Caco-2 (cell line): ENCODE measurements at regions not wholly inside any gene's neighbourhood (a gene's known extent, or its start where the extent isn't known, plus 50 kb on each side); places are given as distances from the start of the nearest gene placed in this dataset.

Source experiments
- BruUV-seq: library from RNA; stranded (reverse); fragments of 400-500 nt; replicated peaks from 2 replicates; lab custom pipeline; 2021; lab: Mats Ljungman, UMichigan
- CTCF ChIA-PET: fragments of 300-600 bp; sonication (Branson Sonifier 250); formaldehyde crosslinking; loops from one replicate; lab custom pipeline; 2022; ENCODE audit warnings: antibody characterized with exemption; lab: Charles Lee
- POLR2A ChIA-PET: fragments of 300-600 bp; sonication (Branson Sonifier 250); formaldehyde crosslinking; loops from one replicate; lab custom pipeline; 2022; ENCODE audit warnings: antibody characterized with exemption; lab: Charles Lee
- DNase-seq, 2 experiments: peaks; one replicate each; pipeline versions ENCODE4 v3.0.0 to v3.0.0-alpha.2; 2020 to 2022
- H3K27me3 ChIP-seq: replicated peaks from 2 replicates; pipeline ENCODE4 v1.6.0; 2011; ENCODE audit warnings: low read length; ENCODE audit not compliant: control insufficient read depth, insufficient read depth
- H3K36me3 ChIP-seq: 2 replicates; pipeline ENCODE4 v1.5.1; 2011; ENCODE audit warnings: low read length; ENCODE audit not compliant: control insufficient read depth, insufficient read depth
- H3K4me1 ChIP-seq: fragments of 250-450 bp; sonication (Bioruptor Pico); 2 replicates; pipeline ENCODE4 v1.5.1; 2020; ENCODE audit warnings: mild to moderate bottlenecking
- H3K4me3 ChIP-seq: 2 replicates; pipeline ENCODE4 v1.5.1; 2011; ENCODE audit warnings: low read depth, mild to moderate bottlenecking, control low read depth, low read length
- H3K9me3 ChIP-seq: fragments of 250-450 bp; sonication (Bioruptor Pico); 2 replicates; pipeline ENCODE4 v1.5.1; 2020; ENCODE audit warnings: mild to moderate bottlenecking, moderate library complexity
- H3K27ac Mint-ChIP-seq: one replicate; pipeline ENCODE4 v1.8.0; 2022; ENCODE audit warnings: mixed read lengths; ENCODE audit not compliant: unreplicated experiment
- H3K27me3 Mint-ChIP-seq: one replicate; pipeline ENCODE4 v1.8.0; 2022; ENCODE audit warnings: mixed read lengths; ENCODE audit not compliant: insufficient read depth, unreplicated experiment
- H3K36me3 Mint-ChIP-seq: one replicate; pipeline ENCODE4 v1.8.0; 2022; ENCODE audit warnings: mild to moderate bottlenecking, mixed read lengths; ENCODE audit not compliant: insufficient read depth, unreplicated experiment
- H3K4me1 Mint-ChIP-seq: one replicate; pipeline ENCODE4 v1.8.0; 2022; ENCODE audit warnings: low read depth, mixed read lengths; ENCODE audit not compliant: unreplicated experiment
- H3K4me3 Mint-ChIP-seq: one replicate; pipeline ENCODE4 v1.8.0; 2022; ENCODE audit warnings: mild to moderate bottlenecking, moderate library complexity, mixed read lengths; ENCODE audit not compliant: unreplicated experiment
- H3K9me3 Mint-ChIP-seq: one replicate; pipeline ENCODE4 v1.8.0; 2022; ENCODE audit warnings: mixed read lengths; ENCODE audit not compliant: unreplicated experiment
- intact Hi-C: fragments of 100-400 bp; cut with micrococcal nuclease; formaldehyde crosslinking; loops from one replicate; pipeline ENCODE4 v1.10.0; 2022; ENCODE audit not compliant: unreplicated experiment
- TF ChIP-seq, protein P1 (sequence below), 2 experiments: fragments of 200-600 bp in 1 of 2; IDR thresholded peaks; 1 replicate in 1 of 2; 2 replicates in 1 of 2; pipeline versions ENCODE4 v1.5.1 to v1.8.0; 2011 to 2022; ENCODE audit warnings: antibody characterized with exemption in 1 of 2, control low read depth in 1 of 2, inconsistent platforms in 1 of 2, low read depth in 1 of 2, low read length in 1 of 2, mild to moderate bottlenecking in 1 of 2, moderate library complexity in 1 of 2; ENCODE audit not compliant: insufficient read depth in 1 of 2, severe bottlenecking in 1 of 2, unreplicated experiment in 1 of 2

DNA sequence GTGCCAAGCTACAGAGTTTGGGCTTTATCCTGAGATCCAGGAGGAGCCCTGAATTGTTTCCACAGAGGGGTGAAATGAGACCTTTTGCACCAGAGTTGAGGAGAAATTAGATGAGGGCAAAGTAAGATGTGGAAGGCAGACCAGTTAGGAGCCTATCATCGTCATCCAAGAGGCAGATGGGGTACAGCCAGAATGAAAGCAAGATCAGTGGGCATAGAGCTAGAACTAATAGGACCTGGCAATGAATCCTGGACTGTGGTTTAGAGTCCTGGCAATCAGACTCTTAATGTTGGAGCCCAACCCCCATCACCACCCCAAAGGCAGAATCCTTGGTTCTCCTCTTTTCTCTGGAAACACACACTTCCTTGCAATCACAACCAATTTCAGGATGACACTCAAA, 166.6 kb upstream of the HMGA2 start:
- no TSS peak for BruUV-seq
- ChIA-PET CTCF (no interaction called here), POLR2A (no interaction called here)
- Mint-ChIP-seq H3K27ac (no peak overlapping the region), H3K4me3 (no peak overlapping the region), H3K36me3 (no peaks in the 10 kb centered on the region), H3K9me3 (no peaks in the 10 kb centered on the region), H3K27me3 (peaks cover 3% of the 10 kb centered on the region), H3K4me1 (no peaks in the 10 kb centered on the region)
- Histone ChIP-seq H3K4me3 (no peak overlapping the region), H3K9me3 (no peaks in the 10 kb centered on the region), H3K4me1 (no peaks in the 10 kb centered on the region), H3K27me3 (no peaks in the 10 kb centered on the region), H3K36me3 (no peaks in the 10 kb centered on the region)
- DNase-seq, result no peak
- intact Hi-C loops, result no loop called here
- TF ChIP-seq, protein P1, sequence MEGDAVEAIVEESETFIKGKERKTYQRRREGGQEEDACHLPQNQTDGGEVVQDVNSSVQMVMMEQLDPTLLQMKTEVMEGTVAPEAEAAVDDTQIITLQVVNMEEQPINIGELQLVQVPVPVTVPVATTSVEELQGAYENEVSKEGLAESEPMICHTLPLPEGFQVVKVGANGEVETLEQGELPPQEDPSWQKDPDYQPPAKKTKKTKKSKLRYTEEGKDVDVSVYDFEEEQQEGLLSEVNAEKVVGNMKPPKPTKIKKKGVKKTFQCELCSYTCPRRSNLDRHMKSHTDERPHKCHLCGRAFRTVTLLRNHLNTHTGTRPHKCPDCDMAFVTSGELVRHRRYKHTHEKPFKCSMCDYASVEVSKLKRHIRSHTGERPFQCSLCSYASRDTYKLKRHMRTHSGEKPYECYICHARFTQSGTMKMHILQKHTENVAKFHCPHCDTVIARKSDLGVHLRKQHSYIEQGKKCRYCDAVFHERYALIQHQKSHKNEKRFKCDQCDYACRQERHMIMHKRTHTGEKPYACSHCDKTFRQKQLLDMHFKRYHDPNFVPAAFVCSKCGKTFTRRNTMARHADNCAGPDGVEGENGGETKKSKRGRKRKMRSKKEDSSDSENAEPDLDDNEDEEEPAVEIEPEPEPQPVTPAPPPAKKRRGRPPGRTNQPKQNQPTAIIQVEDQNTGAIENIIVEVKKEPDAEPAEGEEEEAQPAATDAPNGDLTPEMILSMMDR (IDR thresholded peaks at IDR 0.05; ENCODE audit: insufficient read depth in 1 of 2, low read depth in 1 of 2, low read length in 1 of 2, severe bottlenecking in 1 of 2, unreplicated experiment in 1 of 2), result no peak

DNA sequence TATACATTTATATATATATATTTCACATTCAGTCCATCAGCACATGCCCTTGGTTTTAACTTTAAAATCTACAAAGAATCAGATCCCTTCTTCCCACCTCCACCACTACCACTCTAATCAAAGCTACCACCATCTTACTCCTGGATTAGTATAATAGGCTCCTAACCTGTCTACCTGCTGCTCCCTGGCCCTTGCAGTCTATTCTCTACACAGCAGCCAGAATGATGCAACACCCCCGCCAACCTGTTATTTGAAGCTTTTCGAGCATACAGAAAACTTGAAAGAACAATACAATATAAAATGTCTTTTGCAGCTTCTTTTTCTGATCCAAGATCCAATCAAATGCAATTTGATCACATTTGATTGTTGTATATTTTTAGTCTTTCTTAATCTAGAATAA, 165.9 kb upstream of the HMGA2 start:
- no TSS peak for BruUV-seq
- DNase-seq, result no peak
- no peak overlapping the region for H3K4me3 ChIP-seq
- TF ChIP-seq, protein P1 (IDR thresholded peaks at IDR 0.05; ENCODE audit: insufficient read depth in 1 of 2, low read depth in 1 of 2, low read length in 1 of 2, severe bottlenecking in 1 of 2, unreplicated experiment in 1 of 2), result no peak
- no peaks in the 10 kb centered on the region for H3K36me3 ChIP-seq
- Mint-ChIP-seq H3K27ac (no peak overlapping the region), H3K27me3 (peaks cover 3% of the 10 kb centered on the region), H3K9me3 (no peaks in the 10 kb centered on the region), H3K4me3 (no peak overlapping the region), H3K4me1 (no peaks in the 10 kb centered on the region), H3K36me3 (no peaks in the 10 kb centered on the region)
- no peaks in the 10 kb centered on the region for H3K9me3 ChIP-seq
- H3K27me3 ChIP-seq, result no peaks in the 10 kb centered on the region
- ChIA-PET CTCF (no interaction called here), POLR2A (no interaction called here)
- intact Hi-C loops, result no loop called here
- H3K4me1 ChIP-seq, result no peaks in the 10 kb centered on the region

DNA sequence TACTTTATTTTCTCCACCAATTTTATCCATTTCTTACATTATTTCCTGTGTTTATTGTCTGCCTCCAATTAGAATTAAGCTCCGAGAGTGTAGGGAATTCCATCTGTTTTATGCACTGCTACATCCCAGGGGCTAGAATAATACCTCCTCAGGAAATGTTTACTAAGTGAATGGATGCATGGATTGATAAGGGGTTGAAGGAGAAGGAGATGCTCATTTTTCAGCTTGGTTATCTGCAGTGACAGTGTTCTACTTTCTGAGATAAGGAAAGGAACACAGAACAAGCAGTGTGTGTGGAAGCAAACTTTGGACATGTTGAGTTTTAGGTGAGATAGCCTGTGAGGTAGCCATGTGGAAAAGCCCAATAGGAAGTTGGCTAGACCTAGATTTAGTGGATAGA, 164.6 kb upstream of the HMGA2 start:
- no peaks in the 10 kb centered on the region for H3K4me1 ChIP-seq
- no peak overlapping the region for H3K4me3 ChIP-seq
- no peak overlapping the region for H3K27ac Mint-ChIP-seq
- TF ChIP-seq, protein P1 (IDR thresholded peaks at IDR 0.05; ENCODE audit: insufficient read depth in 1 of 2, low read depth in 1 of 2, low read length in 1 of 2, severe bottlenecking in 1 of 2, unreplicated experiment in 1 of 2), result no peak
- no peak for DNase-seq
- CTCF ChIA-PET, result no interaction called here
- no peaks in the 10 kb centered on the region for H3K4me1 Mint-ChIP-seq
- POLR2A ChIA-PET, result no interaction called here
- peaks cover 9% of the 10 kb centered on the region for H3K9me3 Mint-ChIP-seq
- intact Hi-C loops, result no loop called here
- H3K9me3 ChIP-seq, result no peaks in the 10 kb centered on the region
- no peak overlapping the region for H3K4me3 Mint-ChIP-seq
- H3K27me3 Mint-ChIP-seq, result peaks cover 3% of the 10 kb centered on the region
- no peaks in the 10 kb centered on the region for H3K36me3 ChIP-seq
- H3K36me3 Mint-ChIP-seq, result no peaks in the 10 kb centered on the region
- no TSS peak for BruUV-seq
- H3K27me3 ChIP-seq, result no peaks in the 10 kb centered on the region
